Dermis microvascular lymphatic vessel endothelial cell (primary cell): ENCODE measurements at regions not wholly inside any gene's neighbourhood (a gene's known extent, or its start where the extent isn't known, plus 50 kb on each side); places are given as distances from the start of the nearest gene placed in this dataset.
A peak's percentile ranks its signal among the peaks of the same experiment; 100 is the strongest.

Source experiments
- DNase-seq, 2 donors: peaks; one replicate each; pipeline versions ENCODE4 v3.0.0 to v3.0.0-alpha.2; 2010; ENCODE audit warnings: low read depth in 2 of 2

DNA sequence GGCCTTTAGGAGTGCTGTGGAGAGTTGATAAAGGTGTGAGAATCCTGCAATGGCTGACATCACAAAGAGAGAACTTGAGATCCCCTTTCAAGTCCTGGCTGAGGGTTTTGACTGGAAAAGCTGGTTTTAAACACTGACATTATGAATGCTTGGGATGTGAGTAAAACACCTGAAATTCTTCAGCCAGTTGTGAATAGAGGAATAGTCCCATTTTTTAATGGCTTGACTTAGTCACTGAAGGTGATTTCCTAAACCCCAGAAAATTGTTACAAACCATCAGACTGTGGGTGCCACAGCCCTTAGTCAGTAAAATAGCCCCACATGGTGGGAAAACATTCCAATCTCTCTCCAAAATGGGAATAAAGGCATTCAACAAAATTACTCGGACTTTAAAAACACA lies 107.7 kb upstream of the LMO4 start:
- no peak for DNase-seq

DNA sequence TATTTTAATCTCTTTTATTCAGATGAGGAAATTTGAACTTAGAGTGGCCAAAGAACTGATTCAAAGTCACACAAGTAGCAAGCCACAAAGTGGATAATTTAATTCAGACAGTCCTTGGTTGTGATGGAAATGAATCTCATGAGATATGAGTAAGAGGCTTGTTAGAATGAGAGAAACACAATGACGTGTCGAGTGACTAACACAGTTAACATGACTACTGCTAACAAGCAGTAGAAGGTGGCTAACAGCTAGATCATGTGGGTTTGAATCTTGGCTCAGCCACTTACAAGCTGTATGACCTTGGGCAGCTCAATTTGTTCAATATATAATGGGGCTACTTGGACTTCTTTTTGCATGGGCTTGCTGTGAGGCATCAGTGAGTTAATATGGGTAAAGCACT lies 104.5 kb upstream of the LMO4 start:
- peak in 1 of 2 donors; percentile 78 for DNase-seq

DNA sequence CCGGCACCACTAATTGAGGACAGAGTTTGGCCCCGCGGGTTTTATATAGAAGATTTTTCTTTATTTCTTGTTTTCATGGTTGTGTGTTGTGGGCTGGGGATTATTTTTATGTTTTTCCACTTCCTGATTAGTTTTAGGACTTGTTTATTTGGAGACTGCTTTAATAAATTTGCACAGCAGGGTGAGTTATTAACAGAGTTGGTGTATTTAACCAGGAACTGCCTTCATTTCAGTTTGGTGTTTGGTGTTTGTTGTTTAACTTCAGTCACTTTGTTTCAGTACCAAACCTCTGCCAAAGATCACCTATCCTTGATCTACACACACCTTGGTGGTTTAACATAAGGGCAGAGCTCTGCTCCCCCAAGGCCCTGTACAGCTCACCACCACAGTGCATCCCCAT lies 103.5 kb upstream of the LMO4 start:
- no peak for DNase-seq

DNA sequence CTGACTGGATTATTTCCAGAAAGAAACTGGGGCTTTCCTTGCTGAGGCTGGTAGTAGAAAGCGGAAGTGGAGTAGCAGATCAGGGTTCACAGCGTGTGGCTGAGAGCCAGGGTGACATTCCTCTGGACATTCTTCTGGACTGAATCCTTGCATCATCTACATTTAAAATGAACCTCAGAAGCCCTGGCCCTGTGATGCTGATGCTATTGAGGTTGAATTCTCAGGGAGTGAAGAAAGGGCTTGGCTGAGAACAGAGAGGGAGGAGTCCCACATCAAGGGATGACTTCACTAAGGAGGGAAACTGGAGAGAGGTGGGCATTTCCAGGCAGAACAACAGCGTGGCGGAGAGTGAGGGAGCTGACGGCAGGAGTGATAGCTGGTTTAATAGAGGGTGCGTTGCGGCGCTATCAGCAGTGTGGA lies 102.3 kb upstream of the LMO4 start:
- peak in 1 of 2 donors; percentile 75 for DNase-seq

- DNase-seq: no peak
Observed at GRCh38 chr1:87227651-87228050, 101.0 kb upstream of the LMO4 start.

DNA sequence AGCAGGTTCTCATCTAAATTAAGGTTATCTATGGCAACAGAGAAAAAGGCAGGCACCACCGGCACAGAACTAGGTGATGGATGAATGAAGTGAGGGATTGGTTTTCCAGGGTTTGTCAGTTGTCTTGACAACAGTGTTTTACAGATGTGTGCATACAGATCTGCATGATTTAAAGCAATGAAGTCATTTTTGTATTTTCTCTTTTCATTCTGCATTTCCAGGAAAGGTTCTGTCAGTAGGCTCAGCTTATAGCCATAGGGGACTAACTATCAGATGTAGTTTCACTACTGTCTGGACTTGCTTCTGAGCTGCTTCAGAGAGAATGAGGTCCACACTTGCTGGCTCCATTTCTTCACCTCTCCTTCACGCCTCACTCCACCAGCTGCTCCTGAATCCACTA lies 98.2 kb upstream of the LMO4 start:
- DNase-seq: no peak

DNA sequence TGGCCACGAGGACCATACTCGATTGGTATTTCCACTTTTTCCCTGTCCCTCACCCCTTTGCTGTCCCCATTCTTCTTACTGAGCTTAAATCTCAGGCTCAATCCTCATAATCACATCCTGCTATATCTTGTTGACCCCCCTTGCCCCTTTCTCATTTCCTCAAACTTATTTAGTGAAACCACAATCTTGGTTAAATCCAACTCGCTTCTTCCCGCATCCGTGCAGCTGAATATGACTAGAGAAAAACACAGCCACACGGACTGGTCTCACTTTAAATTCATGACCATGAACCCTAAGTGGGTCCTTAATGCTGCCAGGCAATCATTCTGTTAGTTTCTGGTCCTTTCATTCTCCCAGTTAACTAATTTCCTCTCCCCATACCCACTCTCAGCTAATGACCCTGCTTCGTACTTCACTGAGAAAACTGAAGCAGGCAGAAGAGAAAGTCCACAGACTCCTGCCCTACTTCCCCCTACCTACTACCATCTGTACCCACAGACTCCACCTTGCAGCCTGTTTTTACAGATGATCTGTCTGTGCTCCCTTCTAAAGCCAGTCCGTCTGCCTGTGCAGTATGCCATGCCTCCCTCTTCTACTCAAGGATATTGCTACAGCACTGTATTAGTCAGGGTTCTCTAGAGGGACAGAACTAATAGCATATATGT lies 96.8 kb upstream of the LMO4 start:
- no peak for DNase-seq

DNA sequence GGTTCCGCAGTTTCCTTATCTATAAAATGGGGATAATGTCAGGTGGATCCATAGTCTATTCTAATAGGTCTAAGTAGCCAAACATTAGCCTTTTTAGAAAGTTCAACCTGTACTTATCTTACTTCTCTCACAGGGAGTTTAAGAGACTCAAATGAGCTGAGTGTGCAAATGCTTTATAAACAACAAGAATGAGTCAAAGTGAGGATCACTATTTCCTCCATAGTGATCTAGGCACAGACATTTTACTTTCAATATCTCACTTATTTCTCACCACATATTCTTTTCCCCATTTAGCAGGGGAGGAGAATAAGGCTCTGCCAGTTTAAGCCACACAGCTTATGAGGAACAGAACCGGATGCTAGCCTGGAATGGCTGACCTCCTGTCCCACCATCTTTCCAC lies 92.1 kb upstream of the LMO4 start:
- DNase-seq: no peak

DNA sequence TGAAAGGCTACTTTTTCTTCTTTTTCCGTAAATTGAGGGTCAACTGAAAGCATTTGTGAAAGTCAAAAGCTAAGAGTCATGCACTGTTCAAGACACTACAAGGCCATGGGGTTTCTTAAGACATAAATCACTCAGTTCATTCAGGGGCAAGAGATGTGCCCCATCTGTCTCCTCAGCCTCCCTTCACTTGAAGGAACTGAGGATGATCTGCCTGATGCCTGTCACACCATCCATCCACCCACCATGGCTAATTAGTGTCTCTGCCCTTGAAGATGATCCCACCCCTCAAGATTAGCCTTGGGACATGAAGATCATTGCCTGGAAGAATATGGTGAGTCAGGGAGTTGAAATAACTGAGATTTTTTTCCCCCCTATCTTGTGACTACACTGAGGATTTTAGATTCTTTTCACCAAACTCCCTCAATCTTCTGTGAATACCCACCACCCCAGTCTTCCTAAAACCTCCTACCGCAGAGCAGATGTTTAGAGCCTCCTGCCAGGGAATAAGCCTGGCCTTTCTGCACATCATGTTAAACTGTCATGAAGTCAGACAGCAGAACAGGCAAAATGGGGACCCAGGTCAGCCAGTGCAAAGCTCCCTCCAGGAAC lies 88.6 kb upstream of the LMO4 start:
- DNase-seq: no peak

- DNase-seq: no peak
Observed at GRCh38 chr1:87240661-87241285, 87.9 kb upstream of the LMO4 start.

- DNase-seq: no peak
Observed at GRCh38 chr1:87242445-87243185, 86.1 kb upstream of the LMO4 start.

- no peak for DNase-seq
Observed at GRCh38 chr1:87243573-87243972, 85.1 kb upstream of the LMO4 start.

DNA sequence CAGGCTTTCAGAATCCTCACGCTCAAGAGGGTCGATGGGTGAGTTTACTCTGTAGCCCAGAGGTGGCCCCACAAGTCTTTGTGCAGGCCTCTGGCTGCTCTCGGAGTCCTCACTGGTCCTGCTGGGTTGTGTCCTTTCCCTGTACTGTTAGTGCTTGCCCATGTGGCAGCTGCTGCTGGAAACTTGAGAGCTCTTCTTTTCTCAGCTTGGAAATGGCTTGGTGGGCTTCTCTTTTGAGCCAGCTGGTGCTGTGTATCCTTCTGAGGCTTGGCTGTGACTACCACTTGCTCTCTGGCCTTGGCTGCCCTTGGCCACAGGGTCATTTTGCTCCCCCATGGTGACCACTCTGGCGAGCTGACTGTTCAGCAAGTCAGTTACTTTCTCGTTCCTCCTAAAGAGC lies 82.2 kb upstream of the LMO4 start:
- no peak for DNase-seq

DNA sequence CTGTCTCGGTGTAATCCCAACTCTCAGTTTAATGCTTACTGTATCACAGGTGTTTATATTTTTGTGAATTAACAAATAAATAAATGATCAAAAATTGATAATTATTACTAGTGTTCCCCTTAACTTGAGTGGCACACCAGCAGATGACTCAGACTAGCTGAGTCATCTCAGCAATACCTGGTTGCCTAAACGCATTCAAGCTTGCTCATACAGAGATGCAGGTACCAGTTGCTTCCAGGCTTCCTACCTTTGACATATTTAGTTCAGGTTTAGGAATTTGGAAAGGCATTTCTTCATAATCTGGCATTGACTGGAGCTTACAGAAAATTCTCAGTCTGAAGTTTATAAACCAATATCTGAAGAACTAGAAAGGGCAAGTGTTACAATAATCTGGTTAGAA lies 78.9 kb upstream of the LMO4 start:
- DNase-seq: no peak

DNA sequence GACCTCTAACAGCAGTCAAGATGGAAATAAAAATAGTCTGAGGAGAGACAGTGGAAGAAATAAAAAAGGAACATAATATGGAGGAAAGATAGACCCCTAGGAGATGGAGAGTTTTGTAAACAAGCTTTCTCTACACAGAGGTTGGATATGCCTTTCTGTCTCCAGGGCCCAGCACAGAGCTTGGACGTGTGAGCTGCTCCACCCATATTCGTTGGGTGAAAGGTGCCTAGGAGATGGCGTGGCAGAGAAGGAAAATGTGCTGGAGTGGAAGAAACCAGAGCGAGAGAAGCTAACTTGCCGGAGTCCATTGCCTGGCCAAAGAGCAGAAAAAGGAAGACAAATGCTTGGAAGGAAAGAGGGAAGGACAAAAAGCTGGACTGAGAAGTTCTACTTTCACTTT lies 78.3 kb upstream of the LMO4 start:
- no peak for DNase-seq

- no peak for DNase-seq
Observed at GRCh38 chr1:87252406-87252805, 76.3 kb upstream of the LMO4 start.

DNA sequence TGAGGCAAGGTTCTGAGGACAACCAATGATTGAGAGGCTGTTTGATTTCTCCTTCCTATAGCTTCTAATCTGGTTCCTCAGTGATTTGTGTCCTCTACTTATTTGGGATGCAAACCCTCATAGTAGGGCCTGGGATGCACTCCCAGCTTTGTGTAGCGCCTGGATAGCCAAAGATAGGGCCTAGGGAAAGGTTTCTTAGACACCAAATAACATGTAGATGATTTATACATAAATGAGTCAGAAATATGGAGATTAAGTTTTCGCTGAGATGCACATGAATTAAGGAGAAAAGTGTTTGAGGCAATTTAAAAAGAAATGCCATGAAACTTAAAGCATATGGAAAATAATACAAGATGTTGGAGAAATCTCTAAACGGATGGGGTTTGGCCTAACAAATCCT lies 66.0 kb upstream of the LMO4 start:
- DNase-seq: no peak

- DNase-seq: no peak
Observed at GRCh38 chr1:87263281-87263680, 65.4 kb upstream of the LMO4 start.

- DNase-seq: no peak
Observed at GRCh38 chr1:87263785-87264184, 64.9 kb upstream of the LMO4 start.

DNA sequence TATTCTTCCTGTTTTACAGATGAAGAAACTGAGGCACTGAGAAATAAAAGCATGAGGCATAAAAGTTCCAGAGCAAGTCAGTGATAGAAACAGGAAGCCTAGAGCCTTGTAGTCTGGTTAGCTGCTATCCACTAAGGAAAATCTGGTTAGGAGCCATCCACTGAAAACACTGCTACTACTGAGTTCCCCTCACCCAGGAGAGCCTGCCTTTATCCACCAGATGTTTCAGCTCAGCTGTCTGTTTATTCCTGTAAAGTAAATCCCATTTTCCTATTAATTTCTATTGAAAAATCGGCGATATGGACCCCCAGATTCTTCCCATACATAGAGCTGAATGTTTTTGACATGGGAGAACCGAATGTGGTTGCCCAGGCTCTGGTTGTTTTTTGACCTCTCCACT lies 63.7 kb upstream of the LMO4 start:
- DNase-seq: no peak

DNA sequence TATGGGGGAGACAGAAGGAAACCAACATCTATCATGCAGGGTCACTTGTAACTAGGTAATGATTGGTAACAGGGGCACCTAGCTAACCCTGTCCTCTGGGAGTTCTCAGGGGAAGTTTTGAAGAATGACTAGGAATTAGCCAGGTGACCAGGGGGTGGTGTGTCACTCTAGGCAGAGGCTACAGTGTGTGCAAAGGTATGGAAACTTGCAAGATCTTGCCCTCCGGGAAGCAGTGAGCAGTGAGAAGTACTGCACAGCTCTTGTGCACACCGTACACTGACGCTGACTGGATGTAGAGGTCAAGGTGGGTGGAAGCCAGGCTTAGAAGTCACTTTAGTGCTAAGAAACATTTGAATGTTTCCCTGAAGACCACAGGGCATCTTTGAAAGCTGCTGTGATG lies 62.9 kb upstream of the LMO4 start:
- DNase-seq: no peak

GRCh38 chr1:87268111-87268510 lies 60.6 kb upstream of the LMO4 start:
- no peak for DNase-seq

- no peak for DNase-seq
Observed at GRCh38 chr1:87269921-87270320, 58.8 kb upstream of the LMO4 start.
